H1 (cell line): ENCODE measurements at regions not wholly inside any gene's neighbourhood (a gene's known extent, or its start where the extent isn't known, plus 50 kb on each side); places are given as distances from the start of the nearest gene placed in this dataset.

Source experiments
- CTCF ChIA-PET: fragments of 300-600 bp; sonication (Branson Sonifier 250); formaldehyde crosslinking; loops from one replicate; lab custom pipeline; 2021; ENCODE audit not compliant: partially characterized antibody; lab: Charles Lee
- POLR2A ChIA-PET: fragments of 300-600 bp; sonication (Branson Sonifier 250); formaldehyde crosslinking; loops from one replicate; lab custom pipeline; 2021; ENCODE audit warnings: inconsistent platforms; ENCODE audit not compliant: partially characterized antibody; lab: Charles Lee
- DNase-seq, 2 experiments: peaks; one replicate each; pipeline versions ENCODE4 v3.0.0 to v3.0.0-alpha.2; 2010 to 2022; ENCODE audit warnings: low spot score in 2 of 2, low read depth in 1 of 2, mixed read lengths in 1 of 2
- FAIRE-seq: peaks from 2 replicates; lab custom pipeline; 2011; peaks lifted over from hg19 to GRCh38; lab: Jason Lieb, UNC
- H2AFZ ChIP-seq: 2 replicates; pipeline ENCODE4 v1.8.1; 2012; ENCODE audit warnings: low read length, inconsistent platforms
- H2AK5ac ChIP-seq: 2 replicates; pipeline ENCODE4 v1.6.1; 2013; ENCODE audit warnings: low read depth, low read length
- H2BK120ac ChIP-seq: replicated peaks from 2 replicates; pipeline ENCODE3; 2013; ENCODE audit warnings: low read depth, low read length, inconsistent platforms
- H2BK12ac ChIP-seq: 2 replicates; pipeline ENCODE4 v1.6.1; 2013; ENCODE audit warnings: low read depth, low read length
- H2BK15ac ChIP-seq: 2 replicates; pipeline ENCODE4 v1.6.1; 2013; ENCODE audit warnings: low read length
- H2BK20ac ChIP-seq: 2 replicates; pipeline ENCODE4 v1.6.1; 2013; ENCODE audit warnings: low read length
- H2BK5ac ChIP-seq: 2 replicates; pipeline ENCODE4 v1.6.1; 2013; ENCODE audit warnings: low read depth, low read length
- H3K14ac ChIP-seq: 2 replicates; pipeline ENCODE4 v1.6.1; 2013; ENCODE audit warnings: inconsistent platforms; ENCODE audit not compliant: insufficient read length
- H3K18ac ChIP-seq: 2 replicates; pipeline ENCODE4 v1.6.1; 2013; ENCODE audit warnings: low read length; ENCODE audit errors: extremely low read depth
- H3K23ac ChIP-seq: 2 replicates; pipeline ENCODE4 v1.6.1; 2013; ENCODE audit warnings: inconsistent platforms; ENCODE audit not compliant: insufficient read length
- H3K23me2 ChIP-seq: 2 replicates; pipeline ENCODE4 v1.6.1; 2013; ENCODE audit warnings: low read depth, low read length
- H3K27ac ChIP-seq: 2 replicates; pipeline ENCODE4 v1.6.1; 2011; ENCODE audit warnings: low read depth, low read length, inconsistent platforms
- H3K27me3 ChIP-seq, 4 experiments: replicated peaks in 1 of 4; 1 replicate in 1 of 4; 2 replicates in 3 of 4; pipeline versions ENCODE4 v1.6.1 to v1.8.1; 2011 to 2013; ENCODE audit warnings: low read length in 3 of 4, mild to moderate bottlenecking in 3 of 4, inconsistent platforms in 2 of 4, mixed read lengths in 2 of 4, moderate library complexity in 1 of 4; ENCODE audit not compliant: control insufficient read depth in 3 of 4, insufficient read depth in 3 of 4; ENCODE audit errors: extremely low read depth in 1 of 4
- H3K36me3 ChIP-seq, 4 experiments: 2 replicates each; pipeline versions ENCODE4 v1.6.1 to v1.8.1; 2011 to 2013; ENCODE audit warnings: mild to moderate bottlenecking in 4 of 4, low read length in 3 of 4, moderate library complexity in 2 of 4, control low read depth in 1 of 4, inconsistent platforms in 1 of 4; ENCODE audit not compliant: insufficient read depth in 4 of 4, control insufficient read depth in 2 of 4
- H3K4ac ChIP-seq: replicated peaks from 2 replicates; pipeline ENCODE3; 2013; ENCODE audit warnings: low read length, low read depth, mixed read lengths, inconsistent platforms; ENCODE audit not compliant: insufficient read length
- H3K4me1 ChIP-seq, 4 experiments: replicated peaks in 1 of 4; 1 replicate in 1 of 4; 2 replicates in 3 of 4; pipeline versions ENCODE4 v1.6.1 to v1.8.1; 2011 to 2013; ENCODE audit warnings: low read length in 3 of 4, inconsistent platforms in 2 of 4, mixed read lengths in 1 of 4; ENCODE audit not compliant: insufficient read depth in 4 of 4, control insufficient read depth in 3 of 4
- H3K4me2 ChIP-seq, 2 experiments: 2 replicates each; pipeline versions ENCODE4 v1.6.1 to v1.8.1; 2011 to 2013; ENCODE audit warnings: low read depth in 2 of 2, low read length in 2 of 2, control low read depth in 1 of 2, inconsistent platforms in 1 of 2, mild to moderate bottlenecking in 1 of 2; ENCODE audit not compliant: insufficient read depth in 1 of 2
- H3K4me3 ChIP-seq, 4 experiments: fragments of 200-600, 300-600 bp in 1 of 4; sonication (generic), shearing (Covaris generic), sonication (Bioruptor Twin) in 1 of 4; 2 replicates each; pipeline versions ENCODE4 v1.5.1 to v1.8.1; 2011 to 2016; ENCODE audit warnings: low read length in 4 of 4, low read depth in 3 of 4, control low read depth in 2 of 4, inconsistent platforms in 2 of 4, mild to moderate bottlenecking in 2 of 4, mixed read lengths in 1 of 4, moderate library complexity in 1 of 4; ENCODE audit not compliant: insufficient read depth in 2 of 4; ENCODE audit errors: extremely low read depth in 1 of 4
- H3K56ac ChIP-seq: replicated peaks from 2 replicates; pipeline ENCODE3; 2013; ENCODE audit warnings: low read depth, mild to moderate bottlenecking, mixed read lengths, low read length, inconsistent platforms; ENCODE audit not compliant: insufficient read length
- H3K79me1 ChIP-seq: 2 replicates; pipeline ENCODE4 v1.6.1; 2013; ENCODE audit warnings: low read depth, low read length, control low read depth
- H3K79me2 ChIP-seq, 2 experiments: 2 replicates each; pipeline versions ENCODE4 v1.6.1 to v1.8.1; 2012 to 2013; ENCODE audit warnings: low read length in 2 of 2, mild to moderate bottlenecking in 2 of 2, inconsistent platforms in 1 of 2; ENCODE audit not compliant: insufficient read depth in 2 of 2, control insufficient read depth in 1 of 2
- H3K9ac ChIP-seq, 4 experiments: replicated peaks in 1 of 4; 1 replicate in 1 of 4; 2 replicates in 3 of 4; pipeline versions ENCODE4 v1.6.1 to v1.8.1; 2011 to 2013; ENCODE audit warnings: low read depth in 3 of 4, low read length in 3 of 4, control low read depth in 2 of 4, mild to moderate bottlenecking in 2 of 4, moderate library complexity in 2 of 4, inconsistent platforms in 1 of 4; ENCODE audit errors: extremely low read depth in 1 of 4
- H3K9me3 ChIP-seq, 2 experiments: 2 replicates each; pipeline versions ENCODE4 v1.6.1 to v1.8.1; 2012 to 2013; ENCODE audit warnings: mild to moderate bottlenecking in 2 of 2, moderate library complexity in 2 of 2, control low read depth in 1 of 2, inconsistent platforms in 1 of 2, low read depth in 1 of 2, low read length in 1 of 2, mixed read lengths in 1 of 2; ENCODE audit not compliant: insufficient read depth in 2 of 2
- H4K20me1 ChIP-seq, 2 experiments: replicated peaks in 1 of 2; 2 replicates each; pipeline versions ENCODE3 to v1.8.1; 2011 to 2013; ENCODE audit warnings: inconsistent platforms in 2 of 2, low read length in 2 of 2, mild to moderate bottlenecking in 1 of 2; ENCODE audit not compliant: insufficient read depth in 2 of 2, control insufficient read depth in 1 of 2
- H4K5ac ChIP-seq: 2 replicates; pipeline ENCODE4 v1.6.1; 2013; ENCODE audit warnings: low read length, low read depth, mixed read lengths, inconsistent platforms; ENCODE audit not compliant: insufficient read length
- H4K8ac ChIP-seq: 2 replicates; pipeline ENCODE4 v1.8.0; 2013; ENCODE audit warnings: mild to moderate bottlenecking, moderate library complexity, low read length, inconsistent platforms; ENCODE audit not compliant: insufficient read depth; ENCODE audit errors: extremely low read depth
- H4K91ac ChIP-seq: replicated peaks from 2 replicates; pipeline ENCODE3; 2013; ENCODE audit warnings: low read length, mixed read lengths, inconsistent platforms; ENCODE audit not compliant: insufficient read length
- BCL11A ChIP-seq, 2 experiments: IDR thresholded peaks; one replicate each; pipeline ENCODE4 v1.6.1; 2011; ENCODE audit warnings: low read depth in 2 of 2, low read length in 2 of 2, mild to moderate bottlenecking in 2 of 2
- RXRA ChIP-seq: IDR thresholded peaks from 2 replicates; pipeline ENCODE4 v1.6.1; 2011; ENCODE audit warnings: low read depth, mild to moderate bottlenecking, low read length, moderate library complexity; ENCODE audit not compliant: insufficient read depth
- SIX5 ChIP-seq: IDR thresholded peaks from 2 replicates; pipeline ENCODE4 v1.6.1; 2011; ENCODE audit warnings: mild to moderate bottlenecking, low read depth, low read length
- WGBS, 2 experiments: shearing (Covaris generic) in 1 of 2; methylation state at CpG; one replicate each; pipeline versions ENCODE4 v1.1.6 to v1.1.7; 2013 to 2015; ENCODE audit warnings: low lambda C conversion rate in 2 of 2, mixed read lengths in 2 of 2, inconsistent platforms in 1 of 2, low coverage in 1 of 2, missing lambda C conversion rate in 1 of 2; ENCODE audit not compliant: insufficient replicate concordance in 2 of 2, insufficient coverage in 1 of 2, insufficient read length in 1 of 2; ENCODE audit errors: extremely low coverage in 1 of 2, missing lambda C conversion rate in 1 of 2; 5-methylcytosine and 5-hydroxymethylcytosine counted together

DNA sequence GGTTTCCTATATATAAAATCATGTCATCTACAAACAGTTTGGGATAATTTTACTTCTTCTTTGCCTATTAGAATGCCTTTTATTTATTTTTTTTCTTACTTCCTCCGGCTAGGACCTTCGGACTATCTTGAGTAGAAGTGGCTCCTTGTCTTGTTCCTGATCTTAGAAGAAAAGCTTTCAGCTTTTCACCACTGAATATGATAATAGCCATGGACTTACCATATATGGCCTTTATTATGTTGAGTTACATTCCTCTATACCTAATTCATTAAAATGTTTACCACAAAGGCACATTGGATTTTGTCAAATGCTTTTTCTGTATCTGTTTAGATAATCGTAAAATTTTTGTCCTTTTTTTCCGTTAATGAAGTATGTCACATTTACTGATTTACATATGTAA lies 395.7 kb downstream of the NXPH1 start:
- Histone ChIP-seq H2AK5ac (no peak overlapping the region), H2BK5ac (no peak overlapping the region), H3K4me3 (no peak overlapping the region), H4K5ac (no peak overlapping the region), H3K36me3 (no peaks in the 10 kb centered on the region), H3K9ac (no peak overlapping the region), H2BK120ac (no peak overlapping the region), H3K79me1 (no peaks in the 10 kb centered on the region), H2BK20ac (no peak overlapping the region), H2BK15ac (no peak overlapping the region), H3K4me2 (no peak overlapping the region), H3K27me3 (no peaks in the 10 kb centered on the region), H4K20me1 (no peaks in the 10 kb centered on the region), H3K27ac (no peak overlapping the region), H3K14ac (no peak overlapping the region), H2AFZ (no peak overlapping the region), H3K23ac (no peak overlapping the region), H3K4me1 (no peaks in the 10 kb centered on the region), H4K8ac (no peak overlapping the region), H3K9me3 (no peaks in the 10 kb centered on the region), H3K23me2 (no peaks in the 10 kb centered on the region), H3K56ac (no peak overlapping the region), H4K91ac (no peak overlapping the region), H3K4ac (no peak overlapping the region), H3K79me2 (no peaks in the 10 kb centered on the region), H3K18ac (no peak overlapping the region), H2BK12ac (no peak overlapping the region)
- ChIA-PET CTCF (no interaction called here), POLR2A (no interaction called here)
- no peak for DNase-seq
- no peak for FAIRE-seq
- TF ChIP-seq BCL11A (IDR thresholded peaks at IDR 0.05; ENCODE audit: low read depth in 2 of 2, low read length in 2 of 2) (no peak), RXRA (no peak), SIX5 (no peak)
- WGBS, 2 experiments, result 91% methylated on average over 4 of the region's 4 CpGs; no CpG with 5 or more reads in 1 of the 2 experiments
